GM21447 (cell line): ENCODE measurements at regions not wholly inside any gene's neighbourhood (a gene's known extent, or its start where the extent isn't known, plus 50 kb on each side); places are given as distances from the start of the nearest gene placed in this dataset.

Experiments used
- ATAC-seq: cut with Tn5 transposase; IDR thresholded peaks from one replicate; pipeline ENCODE4 v1.9.1; 2021; ENCODE audit not compliant: unreplicated experiment

DNA sequence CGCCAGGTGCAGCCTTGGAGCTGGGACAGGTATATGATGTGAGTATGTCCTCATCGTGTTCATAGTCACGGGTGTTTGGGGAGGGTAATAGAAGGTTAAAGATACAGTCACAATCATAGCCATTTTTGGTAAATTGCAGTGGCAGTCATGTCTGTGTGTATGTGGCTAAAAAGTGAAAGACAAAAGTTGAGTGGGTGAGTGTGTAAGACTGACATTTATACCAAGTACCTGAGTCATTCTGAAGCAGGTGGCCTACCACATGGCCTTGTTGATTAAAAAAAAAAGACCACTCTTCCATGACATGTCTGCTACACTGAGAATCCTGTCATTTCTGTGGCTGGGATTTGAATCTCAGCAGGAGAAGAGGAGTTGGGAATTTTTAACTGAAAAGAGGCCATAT is 181.9 kb downstream of the SCP2D1 start:
- no peak for ATAC-seq

- ATAC-seq = no peak
Observed at GRCh38 chr20:18999086-18999485, 185.5 kb downstream of the SCP2D1 start.

DNA sequence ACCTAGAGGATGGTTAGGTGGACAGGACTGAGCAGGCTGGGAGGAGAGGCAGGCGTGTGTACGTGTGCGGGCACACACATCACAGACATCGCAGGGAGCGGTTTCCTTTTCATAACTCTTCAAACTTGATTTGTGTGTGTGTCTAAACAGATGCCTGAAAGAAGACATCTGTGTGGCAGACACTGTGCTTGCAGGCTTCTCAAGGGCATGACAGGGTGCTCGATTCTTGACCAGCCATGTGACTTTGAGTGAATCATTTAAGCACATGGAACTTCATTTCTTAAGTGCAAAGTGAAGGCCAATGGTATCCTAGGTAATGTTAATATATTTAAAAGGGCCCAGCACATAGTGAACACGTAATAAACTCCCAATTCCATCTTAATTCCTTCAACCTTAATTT is 186.5 kb downstream of the SCP2D1 start:
- no peak for ATAC-seq

GRCh38 chr20:19001177-19001576 is 187.6 kb downstream of the SCP2D1 start:
- ATAC-seq = no peak

- ATAC-seq = no peak
Observed at GRCh38 chr20:19003366-19004336, 190.1 kb downstream of the SCP2D1 start.

GRCh38 chr20:19004975-19005374 is 191.4 kb downstream of the SCP2D1 start:
- ATAC-seq = no peak

DNA sequence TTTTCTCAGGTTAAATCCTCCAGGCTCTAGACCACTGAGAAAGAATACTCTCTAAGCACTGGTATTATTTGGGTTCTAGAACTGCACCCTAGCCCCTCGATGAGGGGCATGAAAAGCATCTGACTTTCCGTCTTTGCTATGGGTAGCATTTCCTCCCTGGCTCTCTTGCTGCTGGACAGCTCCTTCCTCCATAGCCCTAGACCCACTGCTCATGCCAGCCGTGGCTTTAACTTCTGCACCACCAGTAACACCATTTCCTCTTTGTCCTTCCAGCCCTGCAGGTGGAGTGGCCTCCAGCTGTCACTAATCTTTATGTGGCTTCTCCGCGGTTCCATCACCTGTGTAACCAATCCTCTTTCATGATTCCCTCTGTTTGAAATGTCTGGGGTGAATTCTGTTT is 194.9 kb downstream of the SCP2D1 start:
- ATAC-seq = no peak

- ATAC-seq = peak; percentile 67
Observed at GRCh38 chr20:19009081-19009688, 195.6 kb downstream of the SCP2D1 start.

DNA sequence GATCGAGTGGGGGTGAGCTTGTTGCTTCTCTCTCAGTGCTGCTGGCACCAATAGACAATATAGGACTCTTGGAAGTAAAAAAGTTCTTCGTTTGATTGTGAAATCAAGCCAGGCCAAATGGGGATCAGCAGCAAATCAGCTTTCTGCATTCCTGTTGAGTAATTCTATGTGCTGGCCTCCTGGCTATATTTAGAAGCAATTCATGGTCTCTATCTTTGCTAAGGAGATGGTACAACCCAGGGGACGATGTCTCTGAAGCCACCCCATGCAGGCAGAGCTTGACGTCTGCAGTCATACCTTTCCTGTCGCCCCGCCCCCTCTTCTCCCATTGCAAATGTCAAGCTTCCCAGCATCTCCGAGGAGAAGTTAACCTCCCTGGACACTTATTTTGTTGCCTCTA is 199.1 kb downstream of the SCP2D1 start:
- no peak for ATAC-seq

- no peak for ATAC-seq
Observed at GRCh38 chr20:19013907-19014306, 198.5 kb upstream of the SLC24A3 start.

DNA sequence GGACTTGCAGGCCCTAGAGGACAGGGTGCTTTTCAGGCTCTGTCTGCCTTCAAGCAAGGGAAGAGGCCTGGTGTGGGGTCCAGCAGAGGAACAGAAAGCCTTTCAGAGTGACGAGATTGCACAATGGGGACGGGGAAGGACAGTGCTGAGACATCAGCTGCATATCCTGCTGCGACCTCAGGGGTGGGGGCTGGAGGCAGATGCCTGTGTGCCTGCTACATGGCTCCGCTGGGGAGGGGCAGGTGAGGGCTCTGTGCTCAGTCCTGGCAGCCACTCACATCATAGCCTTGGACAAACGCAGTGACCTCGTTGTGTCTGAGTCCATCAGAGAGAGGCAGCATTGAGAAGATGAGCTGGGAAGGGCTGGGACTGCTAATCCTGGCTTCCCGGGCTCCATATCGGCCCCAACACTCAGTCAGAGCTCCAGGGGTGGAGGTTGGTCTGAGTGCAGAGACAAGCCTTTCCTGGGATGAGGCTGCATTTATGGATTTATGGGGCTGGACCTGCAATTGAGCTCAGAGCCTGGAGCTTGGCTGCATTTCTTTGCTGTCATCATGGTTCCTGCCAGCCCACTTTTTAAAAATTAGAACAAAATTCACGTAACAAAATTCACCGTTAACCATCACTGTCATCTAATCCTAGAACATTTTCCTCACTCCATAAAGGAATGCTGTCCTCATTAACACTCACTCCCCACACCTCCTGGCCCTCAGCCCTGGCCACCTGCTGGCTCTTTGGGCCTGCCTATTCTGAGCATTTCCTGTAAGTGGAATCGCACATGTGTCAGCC is 196.9 kb upstream of the SLC24A3 start:
- no peak for ATAC-seq

DNA sequence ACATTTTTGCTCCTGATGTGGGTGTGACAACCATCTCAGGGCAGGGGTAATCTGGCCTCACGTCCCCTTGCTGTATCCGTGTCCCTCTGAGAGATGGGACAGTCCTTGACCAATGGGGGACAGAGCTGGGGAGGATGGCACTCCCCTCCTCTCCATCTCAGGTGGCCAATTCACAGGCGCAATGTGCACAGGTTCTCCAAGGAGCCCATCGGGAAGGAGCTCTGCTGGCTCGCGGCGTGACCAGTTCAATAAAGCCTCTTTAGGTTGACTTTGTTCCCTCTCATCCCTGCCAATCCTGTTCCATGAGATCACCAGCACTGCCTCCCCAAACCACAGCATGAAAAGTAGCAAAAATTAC is 196.3 kb upstream of the SLC24A3 start:
- no peak for ATAC-seq

DNA sequence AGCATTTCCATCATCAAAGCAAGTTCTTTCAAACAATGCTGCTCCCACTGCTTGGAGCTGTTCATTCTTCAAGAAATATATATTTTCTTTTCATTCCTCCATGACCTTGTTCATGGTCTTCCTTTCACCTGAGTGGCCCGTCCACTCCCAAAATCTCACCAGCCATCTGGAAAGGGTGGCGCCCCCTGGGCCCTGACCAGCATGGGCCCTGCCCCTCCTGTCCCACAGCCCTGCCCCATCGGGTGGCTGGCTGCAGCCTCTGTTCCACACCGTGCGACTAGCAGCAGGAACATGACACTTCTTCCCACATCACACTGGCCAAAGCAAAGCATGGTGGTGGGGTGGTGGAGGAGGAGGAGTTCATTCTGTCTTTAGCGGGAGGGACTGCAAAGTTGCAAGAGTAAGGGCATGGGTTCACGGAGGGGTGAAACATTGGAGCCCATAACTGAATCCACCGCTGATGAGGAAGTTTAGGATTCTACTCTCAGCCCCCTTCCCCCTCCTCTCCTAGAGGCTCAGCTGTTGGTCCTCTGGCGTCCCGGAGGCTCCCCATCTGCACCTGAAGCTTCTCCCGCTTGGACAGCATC is 195.2 kb upstream of the SLC24A3 start:
- no peak for ATAC-seq

GRCh38 chr20:19018881-19019280 is 193.6 kb upstream of the SLC24A3 start:
- no peak for ATAC-seq

DNA sequence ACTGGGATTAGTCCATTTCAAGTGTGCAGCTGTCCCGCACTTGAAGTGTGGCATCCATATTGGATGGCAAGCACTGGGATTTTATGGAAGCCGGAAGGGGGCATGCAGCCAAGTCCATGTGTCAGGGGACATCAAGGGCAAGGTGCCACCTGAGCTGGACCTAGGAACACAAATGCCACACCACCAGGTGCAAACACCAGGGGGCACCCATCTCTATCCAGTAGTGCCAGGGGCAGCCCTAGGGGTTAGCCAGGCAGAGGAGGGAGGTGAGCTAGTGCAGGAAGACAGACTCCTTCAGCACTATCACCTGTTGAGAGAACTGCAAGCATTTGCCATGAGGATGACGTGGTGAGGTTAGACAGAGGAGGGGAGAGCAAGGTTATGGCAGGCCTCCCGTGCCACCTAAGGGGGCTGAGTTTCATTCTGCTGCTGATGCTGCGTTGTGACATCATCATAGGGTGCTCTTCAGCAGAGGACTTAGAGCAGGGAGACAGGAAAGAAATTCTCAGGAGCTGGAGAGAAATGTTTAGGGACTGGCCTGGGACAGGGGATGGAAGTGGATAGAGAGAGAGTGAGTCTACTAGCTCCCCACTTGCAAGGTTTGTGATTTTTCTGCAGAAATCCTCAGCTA is 192.6 kb upstream of the SLC24A3 start:
- ATAC-seq = no peak

- ATAC-seq = no peak
Observed at GRCh38 chr20:19021406-19022117, 190.9 kb upstream of the SLC24A3 start.

DNA sequence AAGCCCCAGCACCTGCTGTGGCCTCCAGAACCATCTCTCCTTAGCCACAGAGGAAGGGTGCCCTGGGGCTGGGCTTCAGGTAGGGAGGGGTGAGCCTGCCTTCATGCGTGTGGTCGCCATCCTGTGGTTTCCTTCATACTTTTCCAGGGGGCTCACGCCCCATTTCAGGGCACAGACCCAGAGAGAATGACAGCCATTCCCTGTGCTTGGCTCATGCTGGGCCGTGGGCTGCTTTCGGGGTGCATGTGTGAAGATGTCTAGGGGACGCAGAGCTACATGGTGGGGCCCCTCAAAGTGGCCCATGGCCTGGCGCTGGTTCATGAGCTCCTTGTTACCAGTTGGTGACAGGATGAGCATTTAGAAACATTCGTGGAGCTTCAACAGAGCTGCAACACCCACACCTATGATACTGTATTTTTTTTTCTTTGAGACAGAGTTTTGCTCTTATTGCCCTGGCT is 190.3 kb upstream of the SLC24A3 start:
- ATAC-seq = no peak

DNA sequence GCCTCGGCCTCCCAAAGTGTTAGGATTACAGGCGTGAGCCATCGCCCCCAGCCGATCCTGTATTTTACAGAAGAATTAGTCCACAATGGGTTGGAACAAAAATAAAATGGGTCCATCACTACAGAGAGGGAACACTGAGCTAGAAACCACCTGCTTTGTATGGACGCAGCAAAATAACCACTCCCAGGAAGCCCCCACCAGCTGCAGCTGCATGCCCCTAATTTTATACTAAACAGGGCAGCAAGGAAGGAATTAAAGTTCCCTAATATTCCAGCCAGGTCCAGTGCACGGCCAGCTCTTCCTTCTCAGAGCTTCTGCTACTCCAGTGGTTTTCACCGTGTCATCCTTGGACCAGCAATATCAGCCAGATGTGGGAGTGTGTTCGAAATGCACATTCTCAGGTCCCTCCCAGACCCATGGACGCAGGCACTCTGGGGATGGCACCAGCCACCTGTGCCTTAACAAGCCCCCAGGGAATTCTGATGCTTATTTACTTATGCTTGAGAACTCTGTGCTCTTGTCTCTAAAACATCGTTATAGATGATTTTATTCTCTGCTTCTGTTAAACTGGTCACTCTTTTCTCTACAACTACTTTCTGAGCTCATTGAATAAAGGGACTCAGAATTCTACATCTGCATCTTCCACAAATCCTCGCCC is 189.5 kb upstream of the SLC24A3 start:
- no peak for ATAC-seq

- ATAC-seq = no peak
Observed at GRCh38 chr20:19024296-19025035, 188.0 kb upstream of the SLC24A3 start.
